HCT116 (cell line): ENCODE measurements at regions not wholly inside any gene's neighbourhood (a gene's known extent, or its start where the extent isn't known, plus 50 kb on each side); places are given as distances from the start of the nearest gene placed in this dataset.

ENCODE experiments used
- EZH2phosphoT487 ChIP-seq: fragments of 200-600 bp; IDR thresholded peaks from 2 replicates; pipeline ENCODE4 v1.6.1; 2018; ENCODE audit warnings: antibody characterized with exemption, borderline replicate concordance
- POLR2A ChIP-seq: IDR thresholded peaks from 2 replicates; pipeline ENCODE4 v1.7.0; 2011; ENCODE audit warnings: borderline replicate concordance; ENCODE audit not compliant: insufficient read depth, insufficient read length; ENCODE audit errors: extremely low read depth
- ZNF274 ChIP-seq: fragments of 200-500 bp; sonication (Bioruptor generic); IDR thresholded peaks from 2 replicates; pipeline ENCODE4 v1.6.1; 2014; ENCODE audit warnings: mild to moderate bottlenecking, low read depth, low read length, inconsistent platforms
- TF ChIP-seq, protein P1 (sequence below), 3 experiments: fragments of 200-600 bp in 1 of 3; sonication (generic) in 1 of 3; IDR thresholded peaks in 2 of 3; conservative IDR thresholded peaks in 1 of 3; 2 replicates each; pipeline ENCODE4 v1.5.1; 2012 to 2017; ENCODE audit warnings: low read depth in 2 of 3, low read length in 2 of 3, antibody characterized with exemption in 1 of 3, borderline replicate concordance in 1 of 3, control low read depth in 1 of 3, mild to moderate bottlenecking in 1 of 3, mixed read lengths in 1 of 3, mixed run types in 1 of 3, moderate library complexity in 1 of 3; ENCODE audit not compliant: insufficient read depth in 1 of 3

- TF ChIP-seq, protein P1, sequence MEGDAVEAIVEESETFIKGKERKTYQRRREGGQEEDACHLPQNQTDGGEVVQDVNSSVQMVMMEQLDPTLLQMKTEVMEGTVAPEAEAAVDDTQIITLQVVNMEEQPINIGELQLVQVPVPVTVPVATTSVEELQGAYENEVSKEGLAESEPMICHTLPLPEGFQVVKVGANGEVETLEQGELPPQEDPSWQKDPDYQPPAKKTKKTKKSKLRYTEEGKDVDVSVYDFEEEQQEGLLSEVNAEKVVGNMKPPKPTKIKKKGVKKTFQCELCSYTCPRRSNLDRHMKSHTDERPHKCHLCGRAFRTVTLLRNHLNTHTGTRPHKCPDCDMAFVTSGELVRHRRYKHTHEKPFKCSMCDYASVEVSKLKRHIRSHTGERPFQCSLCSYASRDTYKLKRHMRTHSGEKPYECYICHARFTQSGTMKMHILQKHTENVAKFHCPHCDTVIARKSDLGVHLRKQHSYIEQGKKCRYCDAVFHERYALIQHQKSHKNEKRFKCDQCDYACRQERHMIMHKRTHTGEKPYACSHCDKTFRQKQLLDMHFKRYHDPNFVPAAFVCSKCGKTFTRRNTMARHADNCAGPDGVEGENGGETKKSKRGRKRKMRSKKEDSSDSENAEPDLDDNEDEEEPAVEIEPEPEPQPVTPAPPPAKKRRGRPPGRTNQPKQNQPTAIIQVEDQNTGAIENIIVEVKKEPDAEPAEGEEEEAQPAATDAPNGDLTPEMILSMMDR (IDR thresholded peaks at IDR 0.05 in 2 of 3, conservative IDR thresholded peaks at IDR 0.05 in 1 of 3; ENCODE audit: borderline replicate concordance in 1 of 3, insufficient read depth in 1 of 3, low read depth in 2 of 3, low read length in 2 of 3): no peak
- TF ChIP-seq ZNF274 (no peak), EZH2phosphoT487 (no peak), POLR2A (no peak)
These were observed 254.4 kb downstream of the NDUFS4 start for GRCh38 chr5:53814819-53815218.
